ENCODE measurements at regions not wholly inside any gene's neighbourhood (a gene's known extent, or its start where the extent isn't known, plus 50 kb on each side); places are given as distances from the start of the nearest gene placed in this dataset.

GRCh38 chr22:49241174-49241851 is 586.4 kb downstream of the BRD1 start:
- Mint-ChIP-seq H3K27me3 (no peaks in the 10 kb centered on the region), H3K9me3 (ENCODE audit: insufficient read depth) (no peaks in the 10 kb centered on the region), H3K4me1 (no peaks in the 10 kb centered on the region), H3K27ac (no peak overlapping the region), H3K4me3 (no peak overlapping the region)
- 85% methylated on average over 26 of the region's 31 CpGs for WGBS (ENCODE audit: insufficient coverage)
- no peaks in the 10 kb centered on the region for H3K27me3 ChIP-seq (replicated peaks in 1 of 4; ENCODE audit: control extremely low read depth in 1 of 4, control insufficient read depth in 3 of 4, insufficient read depth in 4 of 4, low read length in 3 of 4)
- no peaks in the 10 kb centered on the region for H4K20me1 ChIP-seq (ENCODE audit: control insufficient read depth, insufficient read depth, low read length, poor library complexity, severe bottlenecking)
- H3K9ac ChIP-seq (ENCODE audit: low read length): no peak overlapping the region
- H3K36me3 ChIP-seq (replicated peaks in 1 of 2; ENCODE audit: control extremely low read depth in 1 of 2, control insufficient read depth in 1 of 2, extremely low read depth in 1 of 2, insufficient read depth in 2 of 2, low read length in 1 of 2): no peaks in the 10 kb centered on the region
- TF ChIP-seq EZH2 (IDR thresholded peaks at IDR 0.05; ENCODE audit: borderline replicate concordance, insufficient read depth, low read depth, low read length, poor library complexity, severe bottlenecking): no peak
- TF ChIP-seq, protein P1, sequence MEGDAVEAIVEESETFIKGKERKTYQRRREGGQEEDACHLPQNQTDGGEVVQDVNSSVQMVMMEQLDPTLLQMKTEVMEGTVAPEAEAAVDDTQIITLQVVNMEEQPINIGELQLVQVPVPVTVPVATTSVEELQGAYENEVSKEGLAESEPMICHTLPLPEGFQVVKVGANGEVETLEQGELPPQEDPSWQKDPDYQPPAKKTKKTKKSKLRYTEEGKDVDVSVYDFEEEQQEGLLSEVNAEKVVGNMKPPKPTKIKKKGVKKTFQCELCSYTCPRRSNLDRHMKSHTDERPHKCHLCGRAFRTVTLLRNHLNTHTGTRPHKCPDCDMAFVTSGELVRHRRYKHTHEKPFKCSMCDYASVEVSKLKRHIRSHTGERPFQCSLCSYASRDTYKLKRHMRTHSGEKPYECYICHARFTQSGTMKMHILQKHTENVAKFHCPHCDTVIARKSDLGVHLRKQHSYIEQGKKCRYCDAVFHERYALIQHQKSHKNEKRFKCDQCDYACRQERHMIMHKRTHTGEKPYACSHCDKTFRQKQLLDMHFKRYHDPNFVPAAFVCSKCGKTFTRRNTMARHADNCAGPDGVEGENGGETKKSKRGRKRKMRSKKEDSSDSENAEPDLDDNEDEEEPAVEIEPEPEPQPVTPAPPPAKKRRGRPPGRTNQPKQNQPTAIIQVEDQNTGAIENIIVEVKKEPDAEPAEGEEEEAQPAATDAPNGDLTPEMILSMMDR (IDR thresholded peaks at IDR 0.05): no peak
- intact Hi-C loops (cut with micrococcal nuclease): no loop called here
- POLR2A ChIA-PET: no interaction called here
- H3K79me2 ChIP-seq (ENCODE audit: control insufficient read depth, insufficient read depth, low read length): no peaks in the 10 kb centered on the region
- H2AFZ ChIP-seq (ENCODE audit: insufficient read depth, low read depth, low read length, poor library complexity, severe bottlenecking): no peak overlapping the region
- H3K9me3 ChIP-seq (ENCODE audit: control extremely low read depth in 1 of 3, control insufficient read depth in 2 of 3, insufficient read depth in 1 of 3, low read length in 2 of 3): peaks cover 0 to 28% (median 0%) of the 10 kb centered on the region in 3 donors
- no peak for ATAC-seq (ENCODE audit: low read depth)
- H3K4me3 ChIP-seq (ENCODE audit: control extremely low read depth in 1 of 5, extremely low read depth in 1 of 5, insufficient read depth in 1 of 5, low read depth in 2 of 5, low read length in 4 of 5): no peak overlapping the region
- no peak for DNase-seq
- H3K4me1 ChIP-seq (ENCODE audit: control insufficient read depth in 2 of 2, insufficient read depth in 2 of 2, low read length in 2 of 2): no peaks in the 10 kb centered on the region
- H3K27ac ChIP-seq (ENCODE audit: low read length in 2 of 2): no peak overlapping the region
- CTCF ChIA-PET: no interaction called here
- H3K4me2 ChIP-seq (replicated peaks; ENCODE audit: low read depth, low read length, poor library complexity, severe bottlenecking): no peak overlapping the region

GRCh38 chr22:49240472-49240871 is 587.2 kb downstream of the BRD1 start:
- H3K4me3 ChIP-seq (ENCODE audit: control extremely low read depth in 1 of 5, extremely low read depth in 1 of 5, insufficient read depth in 1 of 5, low read depth in 2 of 5, low read length in 4 of 5): no peak overlapping the region
- H3K79me2 ChIP-seq (ENCODE audit: control insufficient read depth, insufficient read depth, low read length): no peaks in the 10 kb centered on the region
- WGBS (ENCODE audit: insufficient coverage): 85% methylated on average over 12 of the region's 12 CpGs
- Mint-ChIP-seq H3K4me1 (no peaks in the 10 kb centered on the region), H3K27me3 (no peaks in the 10 kb centered on the region), H3K27ac (no peak overlapping the region), H3K9me3 (ENCODE audit: insufficient read depth) (no peaks in the 10 kb centered on the region), H3K4me3 (no peak overlapping the region)
- no peak overlapping the region for H3K9ac ChIP-seq (ENCODE audit: low read length)
- H3K27ac ChIP-seq (ENCODE audit: low read length in 2 of 2): no peak overlapping the region
- H3K9me3 ChIP-seq (ENCODE audit: control extremely low read depth in 1 of 3, control insufficient read depth in 2 of 3, insufficient read depth in 1 of 3, low read length in 2 of 3): peaks cover 0 to 30% (median 0%) of the 10 kb centered on the region in 3 donors
- no peak overlapping the region for H2AFZ ChIP-seq (ENCODE audit: insufficient read depth, low read depth, low read length, poor library complexity, severe bottlenecking)
- no peaks in the 10 kb centered on the region for H3K4me1 ChIP-seq (ENCODE audit: control insufficient read depth in 2 of 2, insufficient read depth in 2 of 2, low read length in 2 of 2)
- no peak overlapping the region for H3K4me2 ChIP-seq (replicated peaks; ENCODE audit: low read depth, low read length, poor library complexity, severe bottlenecking)
- no peak for TF ChIP-seq EZH2 (IDR thresholded peaks at IDR 0.05; ENCODE audit: borderline replicate concordance, insufficient read depth, low read depth, low read length, poor library complexity, severe bottlenecking)
- intact Hi-C loops (cut with micrococcal nuclease): no loop called here
- ATAC-seq (ENCODE audit: low read depth): no peak
- no peaks in the 10 kb centered on the region for H4K20me1 ChIP-seq (ENCODE audit: control insufficient read depth, insufficient read depth, low read length, poor library complexity, severe bottlenecking)
- POLR2A ChIA-PET: no interaction called here
- CTCF ChIA-PET: no interaction called here
- H3K27me3 ChIP-seq (replicated peaks in 1 of 4; ENCODE audit: control extremely low read depth in 1 of 4, control insufficient read depth in 3 of 4, insufficient read depth in 4 of 4, low read length in 3 of 4): no peaks in the 10 kb centered on the region
- DNase-seq: no peak
- H3K36me3 ChIP-seq (replicated peaks in 1 of 2; ENCODE audit: control extremely low read depth in 1 of 2, control insufficient read depth in 1 of 2, extremely low read depth in 1 of 2, insufficient read depth in 2 of 2, low read length in 1 of 2): no peaks in the 10 kb centered on the region
